Neural cell (in vitro differentiated cells): ENCODE measurements at regions not wholly inside any gene's neighbourhood (a gene's known extent, or its start where the extent isn't known, plus 50 kb on each side); places are given as distances from the start of the nearest gene placed in this dataset.

Experiments
- H2AFZ ChIP-seq: fragments of 200-600, 300-800 bp; sonication (generic), shearing (Covaris generic); 2 replicates; pipeline ENCODE4 v1.6.0; 2014; ENCODE audit warnings: low read depth, mild to moderate bottlenecking, antibody characterized with exemption, low read length, moderate library complexity
- H3F3A ChIP-seq: fragments of 200-600 bp; shearing (Covaris generic); 2 replicates; pipeline ENCODE4 v1.6.1; 2016; ENCODE audit warnings: mild to moderate bottlenecking, moderate library complexity, mixed read lengths, antibody characterized with exemption, low read length; ENCODE audit not compliant: insufficient read depth, poor library complexity, severe bottlenecking
- H3K27ac ChIP-seq: fragments of 200-600, 300-800 bp; sonication (generic), shearing (Covaris generic); 2 replicates; pipeline ENCODE4 v1.5.1; 2014; ENCODE audit warnings: mild to moderate bottlenecking, low read length, moderate library complexity
- H3K27me3 ChIP-seq: fragments of 300-800, 200-600 bp; sonication (generic), shearing (Covaris generic); 2 replicates; pipeline ENCODE4 v1.6.0; 2014; ENCODE audit warnings: mild to moderate bottlenecking, low read depth, low read length, moderate library complexity; ENCODE audit not compliant: insufficient read depth
- H3K36me3 ChIP-seq: fragments of 300-800, 200-600 bp; sonication (generic), shearing (Covaris generic); 2 replicates; pipeline ENCODE4 v1.5.1; 2014; ENCODE audit warnings: mild to moderate bottlenecking, antibody characterized with exemption, low read length, moderate library complexity; ENCODE audit not compliant: insufficient read depth
- H3K4me2 ChIP-seq: fragments of 300-800, 200-600 bp; sonication (generic), shearing (Covaris generic); 2 replicates; pipeline ENCODE4 v1.6.0; 2014; ENCODE audit warnings: mild to moderate bottlenecking, low read length
- H3K4me3 ChIP-seq: fragments of 300-800, 200-600 bp; sonication (generic), shearing (Covaris generic); 2 replicates; pipeline ENCODE4 v1.5.1; 2014; ENCODE audit warnings: mild to moderate bottlenecking, low read length, moderate library complexity
- H3K79me2 ChIP-seq: fragments of 200-600 bp; shearing (Covaris generic); replicated peaks from 2 replicates; pipeline ENCODE4 v1.6.0; 2014; ENCODE audit warnings: mild to moderate bottlenecking, low read length, moderate library complexity; ENCODE audit not compliant: insufficient read depth
- H3K9ac ChIP-seq: fragments of 300-800, 200-600 bp; sonication (generic), shearing (Covaris generic); 2 replicates; pipeline ENCODE4 v1.6.1; 2016; ENCODE audit warnings: mild to moderate bottlenecking, low read length, mixed read lengths
- H3K9me2 ChIP-seq: fragments of 200-600 bp; shearing (Covaris generic); 2 replicates; pipeline ENCODE4 v1.6.1; 2016; ENCODE audit warnings: mild to moderate bottlenecking, low read length, mixed read lengths; ENCODE audit not compliant: insufficient read depth
- H3K9me3 ChIP-seq: fragments of 200-600, 300-800 bp; sonication (generic), shearing (Covaris generic); 2 replicates; pipeline ENCODE4 v1.6.1; 2016; ENCODE audit warnings: mild to moderate bottlenecking, mixed run types, low read length, moderate library complexity, mixed read lengths
- H4K20me1 ChIP-seq: fragments of 200-600 bp; shearing (Covaris generic); 2 replicates; pipeline ENCODE4 v1.6.1; 2016; ENCODE audit warnings: mild to moderate bottlenecking, mixed run types; ENCODE audit not compliant: insufficient read depth
- CTCF ChIP-seq: fragments of 450-650 bp; IDR thresholded peaks from 2 replicates; pipeline ENCODE4 v1.5.1; 2014; ENCODE audit warnings: antibody characterized with exemption, mild to moderate bottlenecking, moderate library complexity; ENCODE audit not compliant: poor library complexity, severe bottlenecking
- EP300 ChIP-seq: fragments of 450-650 bp; conservative IDR thresholded peaks from 2 replicates; pipeline ENCODE4 v1.6.1; 2014; ENCODE audit warnings: antibody characterized with exemption, mild to moderate bottlenecking, moderate library complexity; ENCODE audit not compliant: poor library complexity, severe bottlenecking
- EZH2 ChIP-seq: fragments of 200-600, 300-800 bp; shearing (Covaris generic), sonication (generic); IDR thresholded peaks from 2 replicates; pipeline ENCODE4 v1.6.1; 2014; ENCODE audit warnings: antibody characterized with exemption, low read length, borderline replicate concordance, mild to moderate bottlenecking; ENCODE audit not compliant: insufficient read depth, poor library complexity, severe bottlenecking
- MXI1 ChIP-seq: fragments of 450-650 bp; conservative IDR thresholded peaks from 2 replicates; pipeline ENCODE4 v1.6.1; 2014; ENCODE audit warnings: antibody characterized with exemption, mild to moderate bottlenecking; ENCODE audit not compliant: poor library complexity, severe bottlenecking
- POLR2AphosphoS5 ChIP-seq: IDR thresholded peaks from 2 replicates; pipeline ENCODE4 v1.6.1; 2012
- RAD21 ChIP-seq: fragments of 450-650 bp; conservative IDR thresholded peaks from 2 replicates; pipeline ENCODE4 v1.6.1; 2014; ENCODE audit warnings: antibody characterized with exemption, mild to moderate bottlenecking, moderate library complexity
- REST ChIP-seq: IDR thresholded peaks from 2 replicates; pipeline ENCODE4 v1.6.1; 2012; ENCODE audit warnings: borderline replicate concordance
- SMC3 ChIP-seq: fragments of 450-650 bp; conservative IDR thresholded peaks from 2 replicates; pipeline ENCODE4 v1.6.1; 2014; ENCODE audit warnings: antibody characterized with exemption, mild to moderate bottlenecking, moderate library complexity; ENCODE audit not compliant: poor library complexity
- TAF1 ChIP-seq: IDR thresholded peaks from 2 replicates; pipeline ENCODE4 v1.6.1; 2012; ENCODE audit warnings: low read depth

- TF ChIP-seq POLR2AphosphoS5 (no peak), TAF1 (no peak), SMC3 (no peak), RAD21 (no peak), REST (no peak), EZH2 (no peak), MXI1 (no peak), CTCF (no peak), EP300 (no peak)
- H3K4me2 ChIP-seq, result no peak overlapping the region
- no peaks in the 10 kb centered on the region for H3K27me3 ChIP-seq
- no peak overlapping the region for H3K27ac ChIP-seq
- H3K9me2 ChIP-seq, result no peaks in the 10 kb centered on the region
- no peaks in the 10 kb centered on the region for H3K36me3 ChIP-seq
- no peak overlapping the region for H2AFZ ChIP-seq
- no peak overlapping the region for H3K4me3 ChIP-seq
- no peak overlapping the region for H3K9ac ChIP-seq
- H3K79me2 ChIP-seq, result no peaks in the 10 kb centered on the region
- no peaks in the 10 kb centered on the region for H4K20me1 ChIP-seq
- no peaks in the 10 kb centered on the region for H3F3A ChIP-seq
- H3K9me3 ChIP-seq, result no peaks in the 10 kb centered on the region
These were observed 408.6 kb upstream of the IMPG1 start for GRCh38 chr6:76481101-76481500.

- H3K4me3 ChIP-seq, result no peak overlapping the region
- H3K9me3 ChIP-seq, result no peaks in the 10 kb centered on the region
- H2AFZ ChIP-seq, result no peak overlapping the region
- H3K9me2 ChIP-seq, result no peaks in the 10 kb centered on the region
- TF ChIP-seq REST (no peak), SMC3 (no peak), EP300 (no peak), CTCF (no peak), EZH2 (no peak), TAF1 (no peak), RAD21 (no peak), POLR2AphosphoS5 (no peak), MXI1 (no peak)
- no peaks in the 10 kb centered on the region for H3K27me3 ChIP-seq
- no peaks in the 10 kb centered on the region for H3K79me2 ChIP-seq
- H4K20me1 ChIP-seq, result no peaks in the 10 kb centered on the region
- H3K27ac ChIP-seq, result no peak overlapping the region
- H3F3A ChIP-seq, result no peaks in the 10 kb centered on the region
- H3K9ac ChIP-seq, result no peak overlapping the region
- H3K4me2 ChIP-seq, result no peak overlapping the region
- H3K36me3 ChIP-seq, result no peaks in the 10 kb centered on the region
These were observed 400.4 kb upstream of the IMPG1 start for GRCh38 chr6:76472858-76473257.
